ENCODE measurements at regions not wholly inside any gene's neighbourhood (a gene's known extent, or its start where the extent isn't known, plus 50 kb on each side); places are given as distances from the start of the nearest gene placed in this dataset.
A peak's percentile ranks its signal among the peaks of the same experiment; 100 is the strongest.

- no peak for TF ChIP-seq YY1 (IDR thresholded peaks at IDR 0.05; ENCODE audit: low read depth)
- no peak for TF ChIP-seq TAF1 (IDR thresholded peaks at IDR 0.05; ENCODE audit: low read depth)
- TF ChIP-seq TEAD4 (IDR thresholded peaks at IDR 0.05), result no peak
- no peak for TF ChIP-seq REST (IDR thresholded peaks at IDR 0.05; ENCODE audit: low read depth)
- no peak for TF ChIP-seq MAX (IDR thresholded peaks at IDR 0.05)
- no peak for TF ChIP-seq EGR1 (IDR thresholded peaks at IDR 0.05)
- no peak for TF ChIP-seq CREB1 (IDR thresholded peaks at IDR 0.05; ENCODE audit: low read depth)
- TF ChIP-seq ZBTB7A (IDR thresholded peaks at IDR 0.05; ENCODE audit: low read depth), result no peak
- no peak for TF ChIP-seq TCF12 (IDR thresholded peaks at IDR 0.05; ENCODE audit: low read depth)
- TF ChIP-seq CEBPB (IDR thresholded peaks at IDR 0.05), result no peak
- no peak for TF ChIP-seq RAD21 (IDR thresholded peaks at IDR 0.05; ENCODE audit: low read depth)
- no peak for TF ChIP-seq FOXM1 (IDR thresholded peaks at IDR 0.05; ENCODE audit: borderline replicate concordance, low read depth)
- no peak for TF ChIP-seq EP300 (IDR thresholded peaks at IDR 0.05; ENCODE audit: borderline replicate concordance)
- TF ChIP-seq NFIC (IDR thresholded peaks at IDR 0.05), result no peak
- no peak for TF ChIP-seq USF1 (IDR thresholded peaks at IDR 0.05)
Observed at GRCh38 chr1:188497020-188497419, 1668.3 kb downstream of the PLA2G4A start.

- TF ChIP-seq TEAD4 (IDR thresholded peaks at IDR 0.05), result no peak
- TF ChIP-seq REST (IDR thresholded peaks at IDR 0.05; ENCODE audit: low read depth), result peak; percentile 84
Observed at GRCh38 chr1:188499690-188500089, 1670.9 kb downstream of the PLA2G4A start.

- no peak; the same call in 1 of the 2 replicates for TF ChIP-seq EP300 (IDR thresholded peaks at IDR 0.05; ENCODE audit: borderline replicate concordance)
- peak; percentile 31; the same call in 1 of the 2 replicates for TF ChIP-seq TEAD4 (IDR thresholded peaks at IDR 0.05)
- peak; percentile 66 for TF ChIP-seq NFIC (IDR thresholded peaks at IDR 0.05)
- no peak for TF ChIP-seq EGR1 (IDR thresholded peaks at IDR 0.05)
- no peak for TF ChIP-seq ZBTB7A (IDR thresholded peaks at IDR 0.05; ENCODE audit: low read depth)
- TF ChIP-seq TCF12 (IDR thresholded peaks at IDR 0.05; ENCODE audit: low read depth), result peak; percentile 42; the same call in 1 of the 2 replicates
- TF ChIP-seq MAX (IDR thresholded peaks at IDR 0.05), result no peak
- 0 out of 2 replicates have a peak, but pooled peaks have one; percentile 35 for TF ChIP-seq FOXM1 (IDR thresholded peaks at IDR 0.05; ENCODE audit: borderline replicate concordance, low read depth)
Observed at GRCh38 chr1:188514917-188515316, 1686.2 kb downstream of the PLA2G4A start.

- TF ChIP-seq TEAD4 (IDR thresholded peaks at IDR 0.05), result no peak
- TF ChIP-seq EGR1 (IDR thresholded peaks at IDR 0.05), result no peak
- TF ChIP-seq TCF12 (IDR thresholded peaks at IDR 0.05; ENCODE audit: low read depth), result no peak
- TF ChIP-seq TAF1 (IDR thresholded peaks at IDR 0.05; ENCODE audit: low read depth), result no peak
- no peak for TF ChIP-seq CREB1 (IDR thresholded peaks at IDR 0.05; ENCODE audit: low read depth)
- no peak for TF ChIP-seq CEBPB (IDR thresholded peaks at IDR 0.05)
- TF ChIP-seq MAX (IDR thresholded peaks at IDR 0.05), result no peak
- TF ChIP-seq RAD21 (IDR thresholded peaks at IDR 0.05; ENCODE audit: low read depth), result no peak
Observed at GRCh38 chr1:188517139-188517538, 1688.4 kb downstream of the PLA2G4A start.

GRCh38 chr1:188551176-188551575 lies 1722.4 kb downstream of the PLA2G4A start:
- TF ChIP-seq CEBPB (IDR thresholded peaks at IDR 0.05) (no peak), RAD21 (IDR thresholded peaks at IDR 0.05; ENCODE audit: low read depth) (no peak), MAX (IDR thresholded peaks at IDR 0.05) (no peak), EP300 (IDR thresholded peaks at IDR 0.05; ENCODE audit: borderline replicate concordance) (no peak), EGR1 (IDR thresholded peaks at IDR 0.05) (no peak)

- TF ChIP-seq NFIC (IDR thresholded peaks at IDR 0.05) (no peak), CREB1 (IDR thresholded peaks at IDR 0.05; ENCODE audit: low read depth) (no peak), ZBTB7A (IDR thresholded peaks at IDR 0.05; ENCODE audit: low read depth) (no peak), TAF1 (IDR thresholded peaks at IDR 0.05; ENCODE audit: low read depth) (no peak), EGR1 (IDR thresholded peaks at IDR 0.05) (no peak), RAD21 (IDR thresholded peaks at IDR 0.05; ENCODE audit: low read depth) (no peak), FOXM1 (IDR thresholded peaks at IDR 0.05; ENCODE audit: borderline replicate concordance, low read depth) (no peak), MAX (IDR thresholded peaks at IDR 0.05) (no peak), YY1 (IDR thresholded peaks at IDR 0.05; ENCODE audit: low read depth) (no peak), EP300 (IDR thresholded peaks at IDR 0.05; ENCODE audit: borderline replicate concordance) (no peak), CEBPB (IDR thresholded peaks at IDR 0.05) (no peak), TEAD4 (IDR thresholded peaks at IDR 0.05) (no peak), USF1 (IDR thresholded peaks at IDR 0.05) (no peak), TCF12 (IDR thresholded peaks at IDR 0.05; ENCODE audit: low read depth) (no peak), REST (IDR thresholded peaks at IDR 0.05; ENCODE audit: low read depth) (no peak)
Observed at GRCh38 chr1:188557053-188557452, 1728.3 kb downstream of the PLA2G4A start.
